Mesenchymal stem cell (in vitro differentiated cells and primary cell): ENCODE measurements at regions not wholly inside any gene's neighbourhood (a gene's known extent, or its start where the extent isn't known, plus 50 kb on each side); places are given as distances from the start of the nearest gene placed in this dataset.
"Not testable (repeated sequence)": the region's sequence is repeated elsewhere in the genome, so short reads cannot be mapped to it uniquely, and the experiment has no call there.

Experiments used
- DNase-seq: peaks from one replicate; pipeline ENCODE4 v3.0.0-alpha.2; 2013
- H2AFZ ChIP-seq: one replicate; pipeline ENCODE4 v1.6.1; 2013; ENCODE audit warnings: low read depth, mild to moderate bottlenecking, control low read depth, inconsistent platforms, low read length, moderate library complexity
- H2AK5ac ChIP-seq: 2 replicates; pipeline ENCODE4 v1.6.1; 2013; ENCODE audit warnings: low read length, moderate library complexity, mild to moderate bottlenecking, inconsistent platforms; ENCODE audit not compliant: severe bottlenecking
- H2BK120ac ChIP-seq: one replicate; pipeline ENCODE4 v1.6.1; 2013; ENCODE audit warnings: low read depth, mild to moderate bottlenecking, inconsistent platforms, low read length, moderate library complexity
- H2BK12ac ChIP-seq, 2 experiments: one replicate each; pipeline ENCODE4 v1.6.1; 2013; ENCODE audit warnings: inconsistent platforms in 2 of 2, low read length in 2 of 2, mild to moderate bottlenecking in 2 of 2, moderate library complexity in 2 of 2, control low read depth in 1 of 2
- H2BK15ac ChIP-seq: one replicate; pipeline ENCODE4 v1.6.1; 2013; ENCODE audit warnings: mild to moderate bottlenecking, low read depth, inconsistent platforms; ENCODE audit not compliant: poor library complexity, severe bottlenecking
- H2BK5ac ChIP-seq: 2 replicates; pipeline ENCODE4 v1.6.1; 2013; ENCODE audit warnings: low read depth, mild to moderate bottlenecking, low read length, control low read depth, inconsistent platforms; ENCODE audit not compliant: poor library complexity, severe bottlenecking
- H3K14ac ChIP-seq, 2 experiments: one replicate each; pipeline ENCODE4 v1.6.1; 2013; ENCODE audit warnings: inconsistent platforms in 2 of 2, low read length in 2 of 2, control low read depth in 1 of 2, mild to moderate bottlenecking in 1 of 2, moderate library complexity in 1 of 2
- H3K18ac ChIP-seq, 2 experiments: one replicate each; pipeline ENCODE4 v1.6.1; 2013; ENCODE audit warnings: inconsistent platforms in 2 of 2, low read length in 2 of 2, control low read depth in 1 of 2, low read depth in 1 of 2, mild to moderate bottlenecking in 1 of 2
- H3K23ac ChIP-seq, 2 experiments: one replicate each; pipeline ENCODE4 v1.6.1; 2013; ENCODE audit warnings: inconsistent platforms in 2 of 2, low read length in 2 of 2, mild to moderate bottlenecking in 2 of 2, moderate library complexity in 2 of 2, control low read depth in 1 of 2
- H3K27ac ChIP-seq: 2 replicates; pipeline ENCODE4 v1.5.1; 2013; ENCODE audit warnings: mild to moderate bottlenecking, moderate library complexity, low read length, control low read depth, inconsistent platforms; ENCODE audit not compliant: poor library complexity, severe bottlenecking
- H3K27me3 ChIP-seq, 2 experiments: 2 replicates each; pipeline versions ENCODE4 v1.6.1 to v1.7.0; 2013; ENCODE audit warnings: low read length in 2 of 2, mild to moderate bottlenecking in 2 of 2, moderate library complexity in 2 of 2, control low read depth in 1 of 2, inconsistent platforms in 1 of 2; ENCODE audit not compliant: control insufficient read depth in 1 of 2, insufficient read depth in 1 of 2
- H3K36me3 ChIP-seq, 2 experiments: 2 replicates each; pipeline versions ENCODE4 v1.6.1 to v1.7.0; 2013; ENCODE audit warnings: low read length in 2 of 2, control low read depth in 1 of 2, inconsistent platforms in 1 of 2, low read depth in 1 of 2, mild to moderate bottlenecking in 1 of 2; ENCODE audit not compliant: insufficient read depth in 2 of 2, control insufficient read depth in 1 of 2
- H3K4ac ChIP-seq, 2 experiments: one replicate each; pipeline ENCODE4 v1.6.1; 2013; ENCODE audit warnings: inconsistent platforms in 2 of 2, low read length in 2 of 2, mild to moderate bottlenecking in 2 of 2, moderate library complexity in 2 of 2, control low read depth in 1 of 2, low read depth in 1 of 2
- H3K4me1 ChIP-seq: 2 replicates; pipeline ENCODE4 v1.6.1; 2013; ENCODE audit warnings: low read depth, low read length, control low read depth; ENCODE audit not compliant: control insufficient read depth, insufficient read depth
- H3K4me2 ChIP-seq: 2 replicates; pipeline ENCODE4 v1.6.1; 2013; ENCODE audit warnings: low read length, mild to moderate bottlenecking, inconsistent platforms; ENCODE audit not compliant: poor library complexity, severe bottlenecking
- H3K4me3 ChIP-seq, 2 experiments: 2 replicates each; pipeline versions ENCODE4 v1.5.1 to v1.7.0; 2013; ENCODE audit warnings: low read length in 2 of 2, mild to moderate bottlenecking in 2 of 2, control low read depth in 1 of 2, low read depth in 1 of 2; ENCODE audit not compliant: insufficient read depth in 1 of 2
- H3K79me1 ChIP-seq: replicated peaks from 2 replicates; pipeline ENCODE4 v1.6.1; 2013; ENCODE audit warnings: mild to moderate bottlenecking, control low read depth, low read length, inconsistent platforms; ENCODE audit not compliant: poor library complexity, severe bottlenecking
- H3K9ac ChIP-seq: 2 replicates; pipeline ENCODE4 v1.7.0; 2013; ENCODE audit warnings: mild to moderate bottlenecking, low read length, moderate library complexity
- H3K9me3 ChIP-seq: 2 replicates; pipeline ENCODE4 v1.7.0; 2013; ENCODE audit warnings: mild to moderate bottlenecking, low read length; ENCODE audit not compliant: control insufficient read depth
- H4K8ac ChIP-seq: one replicate; pipeline ENCODE4 v1.6.1; 2013; ENCODE audit warnings: inconsistent platforms, mild to moderate bottlenecking, low read length, moderate library complexity
- H4K91ac ChIP-seq: one replicate; pipeline ENCODE4 v1.6.1; 2013; ENCODE audit warnings: mild to moderate bottlenecking, low read length, inconsistent platforms
- WGBS: methylation state at CpG from one replicate; pipeline ENCODE4 v1.1.7; 2013; ENCODE audit warnings: mixed read lengths; 5-methylcytosine and 5-hydroxymethylcytosine counted together

DNA sequence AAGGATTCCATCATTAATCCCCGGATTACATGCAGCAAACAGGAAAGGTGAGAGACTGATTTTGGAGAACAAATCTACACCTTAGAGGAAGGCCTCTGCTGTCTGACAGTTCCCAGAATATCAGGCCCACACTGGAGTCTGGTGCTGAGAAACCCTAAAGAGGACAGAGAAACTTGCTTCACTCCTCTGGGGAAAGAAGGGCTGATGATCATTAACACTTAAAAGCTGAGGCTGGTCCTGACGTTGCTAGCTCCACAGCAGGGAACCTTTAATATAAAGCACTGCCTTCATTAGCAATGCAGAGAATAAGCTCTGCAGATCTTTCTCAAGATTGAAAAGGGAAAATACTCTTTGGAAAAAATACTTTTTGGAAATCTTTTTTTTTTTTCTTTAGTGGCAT, 1472.4 kb upstream of the GOT2 start:
- Histone ChIP-seq H3K23ac (no peak overlapping the region), H3K36me3 (no peaks in the 10 kb centered on the region), H2AFZ (no peak overlapping the region), H3K79me1 (no peaks in the 10 kb centered on the region), H3K27me3 (no peaks in the 10 kb centered on the region), H3K9me3 (peaks cover 3% of the 10 kb centered on the region), H2BK15ac (no peak overlapping the region), H2BK120ac (no peak overlapping the region), H3K4me1 (no peaks in the 10 kb centered on the region), H3K14ac (no peak overlapping the region), H3K18ac (no peak overlapping the region), H2AK5ac (no peak overlapping the region), H4K91ac (no peak overlapping the region), H3K4ac (no peak overlapping the region), H3K4me3 (no peak overlapping the region), H3K4me2 (no peak overlapping the region), H4K8ac (no peak overlapping the region), H2BK5ac (no peak overlapping the region), H3K9ac (no peak overlapping the region), H3K27ac (no peak overlapping the region), H2BK12ac (no peak overlapping the region)
- DNase-seq = no peak
- WGBS = 82% methylated on average over 1 of the region's 2 CpGs

DNA sequence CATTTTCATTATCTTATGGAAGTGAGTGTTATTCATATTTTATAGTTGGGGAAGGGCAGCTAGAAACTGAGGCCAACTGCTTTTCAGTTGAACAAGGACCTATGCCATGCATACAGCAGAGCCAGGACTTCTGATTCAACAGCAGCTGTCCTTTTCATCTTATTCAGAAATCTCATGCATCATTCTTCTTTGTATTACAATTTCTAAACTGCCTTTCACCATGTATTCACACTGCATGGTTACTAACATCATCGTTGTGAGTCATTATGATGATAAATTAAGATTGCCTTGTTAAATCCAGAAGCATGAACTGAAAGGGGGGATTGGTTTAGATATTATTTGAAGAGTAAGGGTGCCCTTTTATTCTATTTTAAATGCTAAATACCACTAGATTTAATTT, 1470.1 kb upstream of the GOT2 start:
- no peak overlapping the region for H2BK120ac ChIP-seq
- no peaks in the 10 kb centered on the region for H3K79me1 ChIP-seq
- H3K9me3 ChIP-seq = no peaks in the 10 kb centered on the region
- no peak overlapping the region for H3K14ac ChIP-seq
- no peak overlapping the region for H3K27ac ChIP-seq
- H2AK5ac ChIP-seq = no peak overlapping the region
- no peak for DNase-seq
- no peak overlapping the region for H2BK5ac ChIP-seq
- H3K4ac ChIP-seq = no peak overlapping the region
- H3K27me3 ChIP-seq = peaks cover 0 to 4% of the 10 kb centered on the region in 2 experiments
- H2AFZ ChIP-seq = no peak overlapping the region
- no peak overlapping the region for H2BK15ac ChIP-seq
- H3K9ac ChIP-seq = peak overlapping the region; percentile 74
- no CpG with 5 or more reads among the region's 1 CpG for WGBS
- no peak overlapping the region for H2BK12ac ChIP-seq
- H3K18ac ChIP-seq = no peak overlapping the region
- no peak overlapping the region for H4K8ac ChIP-seq
- no peak overlapping the region for H3K4me2 ChIP-seq
- no peaks in the 10 kb centered on the region for H3K4me1 ChIP-seq
- H3K36me3 ChIP-seq = no peaks in the 10 kb centered on the region
- H3K4me3 ChIP-seq = no peak overlapping the region
- H3K23ac ChIP-seq = no peak overlapping the region
- H4K91ac ChIP-seq = no peak overlapping the region

DNA sequence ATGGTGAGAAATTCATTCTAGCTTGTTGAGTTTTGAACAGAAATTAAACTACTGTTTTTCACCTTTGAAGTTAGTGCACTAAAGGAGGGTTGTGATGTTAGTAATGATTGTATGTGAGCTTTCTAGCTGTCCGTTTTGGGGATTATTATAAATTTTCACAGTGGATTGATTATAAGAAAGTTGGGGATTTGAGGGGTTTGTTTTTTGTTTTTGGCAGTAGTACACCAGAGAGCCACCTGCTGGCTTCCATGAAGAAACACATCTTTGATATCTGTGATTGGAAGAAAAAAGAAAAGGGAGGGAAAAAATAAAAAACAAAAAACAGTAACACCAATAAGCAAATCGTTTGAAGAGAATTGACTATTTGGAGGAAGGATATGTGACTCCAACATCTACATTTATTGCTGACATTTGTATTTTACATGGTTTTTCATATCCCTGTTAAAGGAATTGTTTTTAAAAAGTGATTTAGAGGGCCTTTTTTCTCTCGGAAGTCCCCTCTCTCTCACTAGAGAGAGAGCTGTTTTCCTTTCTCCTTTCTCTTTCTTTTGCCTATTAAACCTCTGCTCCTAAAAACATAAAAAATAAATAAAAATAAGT, 1469.5 kb upstream of the GOT2 start:
- Histone ChIP-seq H3K27me3 (peaks cover 0 to 9% of the 10 kb centered on the region in 2 experiments), H3K4me1 (no peaks in the 10 kb centered on the region), H4K8ac (no peak overlapping the region), H3K4ac (no peak overlapping the region), H3K79me1 (no peaks in the 10 kb centered on the region), H2BK120ac (no peak overlapping the region), H3K4me2 (no peak overlapping the region), H2AK5ac (no peak overlapping the region), H3K18ac (no peak overlapping the region), H3K14ac (no peak overlapping the region), H2BK15ac (no peak overlapping the region), H2BK5ac (no peak overlapping the region), H3K4me3 (no peak overlapping the region), H4K91ac (no peak overlapping the region), H3K36me3 (no peaks in the 10 kb centered on the region), H2AFZ (no peak overlapping the region), H3K27ac (no peak overlapping the region), H3K23ac (no peak overlapping the region), H2BK12ac (no peak overlapping the region), H3K9ac (peak overlapping the region; percentile 74), H3K9me3 (no peaks in the 10 kb centered on the region)
- DNase-seq = no peak
- WGBS = 3% methylated on average over 1 of the region's 3 CpGs

GRCh38 chr16:60200729-60201128, 1466.6 kb upstream of the GOT2 start:
- H2BK15ac ChIP-seq, H3K36me3 ChIP-seq, H2BK120ac ChIP-seq, H2BK5ac ChIP-seq, H3K23ac ChIP-seq, DNase-seq, H2AFZ ChIP-seq, H3K9ac ChIP-seq, H3K14ac ChIP-seq, H3K27me3 ChIP-seq, H3K4me3 ChIP-seq, H3K4me2 ChIP-seq, H3K4me1 ChIP-seq, H3K4ac ChIP-seq, H4K8ac ChIP-seq, H3K27ac ChIP-seq, H4K91ac ChIP-seq, H3K18ac ChIP-seq, H3K79me1 ChIP-seq, H2BK12ac ChIP-seq, H3K9me3 ChIP-seq, H2AK5ac ChIP-seq: not testable (repeated sequence)
- 69% methylated on average over 6 of the region's 6 CpGs for WGBS
